GM18520 (cell line): ENCODE measurements at regions not wholly inside any gene's neighbourhood (a gene's known extent, or its start where the extent isn't known, plus 50 kb on each side); places are given as distances from the start of the nearest gene placed in this dataset.

Experiments
- ATAC-seq: cut with Tn5 transposase; IDR thresholded peaks from one replicate; pipeline ENCODE4 v1.9.1; 2021; ENCODE audit not compliant: unreplicated experiment

DNA sequence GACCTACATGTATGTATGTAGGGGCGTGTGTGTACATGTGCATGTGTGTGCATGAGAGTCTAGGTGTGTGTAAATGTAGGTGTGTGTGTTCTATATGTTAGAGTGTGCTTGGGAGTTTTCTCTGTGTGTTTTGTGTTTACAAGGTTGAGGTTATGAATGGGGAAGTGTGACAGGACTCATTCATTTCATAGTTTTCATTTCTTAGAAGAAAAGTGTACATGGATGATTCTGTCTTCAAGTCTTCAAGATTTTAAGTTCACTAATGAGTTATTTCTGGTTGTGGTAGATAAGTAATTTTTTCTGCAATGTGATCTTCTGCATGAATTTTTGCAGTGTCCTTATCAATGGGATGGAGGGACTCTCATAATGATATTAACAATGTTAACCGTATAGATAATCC is 118.2 kb upstream of the SLC10A2 start:
- no peak for ATAC-seq

DNA sequence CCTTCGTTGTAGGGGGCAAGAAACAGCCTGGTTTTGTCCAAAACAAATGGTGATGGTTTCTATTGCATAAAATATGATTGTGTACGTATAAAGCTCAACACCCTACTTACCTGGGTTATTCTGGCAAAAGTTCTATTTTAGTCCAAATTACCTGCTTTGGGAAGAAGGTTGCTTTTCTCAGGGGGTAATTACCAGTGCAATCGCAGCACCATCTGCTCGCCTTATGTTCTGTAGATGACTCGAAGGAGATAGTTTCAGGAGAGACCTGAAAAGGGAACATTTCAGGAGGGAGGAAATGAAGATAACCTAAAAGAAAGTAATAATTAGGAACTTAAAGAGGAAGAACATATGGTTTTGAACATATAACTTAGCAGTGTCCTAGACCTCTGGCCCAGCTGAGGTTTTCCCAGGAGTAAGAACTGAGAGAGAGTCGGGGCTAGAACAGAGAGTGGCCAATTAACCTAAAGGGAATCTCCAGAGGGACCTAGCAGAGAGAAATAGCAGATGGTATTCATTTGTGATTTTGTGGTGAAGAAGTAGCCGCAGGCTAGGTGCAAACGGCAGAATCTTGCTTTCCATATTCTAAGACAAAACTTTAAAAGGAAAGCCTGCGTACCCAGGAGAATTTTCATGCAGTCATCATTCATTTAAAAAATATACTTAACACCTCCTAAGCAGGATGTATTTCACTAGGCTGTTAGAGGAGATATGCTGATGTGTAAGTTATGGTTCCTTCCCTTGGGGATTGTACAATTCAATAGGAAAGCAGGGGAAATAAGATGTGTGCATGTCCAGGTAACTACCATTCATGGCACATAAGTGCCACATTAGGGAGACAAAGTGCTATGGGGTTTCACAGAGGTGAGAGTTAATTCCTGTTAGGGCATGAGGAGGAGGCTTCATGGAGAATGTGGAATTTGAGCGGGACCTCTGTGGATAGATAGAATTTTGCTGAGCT is 113.0 kb upstream of the SLC10A2 start:
- no peak for ATAC-seq

DNA sequence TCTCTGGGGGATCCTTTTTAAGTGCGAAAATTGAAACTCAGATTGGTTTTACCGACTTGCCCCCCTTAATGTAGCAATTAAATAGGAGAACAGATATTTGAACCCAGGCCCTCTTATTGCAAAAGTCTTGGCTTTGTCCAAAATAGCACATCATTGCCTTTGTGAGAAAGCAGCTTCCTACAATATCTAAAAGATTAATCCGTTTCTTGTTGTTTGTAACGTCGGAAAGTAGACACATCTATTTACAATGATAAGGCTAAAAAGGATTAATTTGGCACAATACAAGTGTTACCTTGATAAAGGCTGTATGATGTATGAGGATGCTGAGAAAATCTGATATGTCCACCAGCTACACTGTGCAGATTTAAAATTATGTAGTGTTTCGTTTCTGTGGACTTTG is 108.7 kb upstream of the SLC10A2 start:
- no peak for ATAC-seq

DNA sequence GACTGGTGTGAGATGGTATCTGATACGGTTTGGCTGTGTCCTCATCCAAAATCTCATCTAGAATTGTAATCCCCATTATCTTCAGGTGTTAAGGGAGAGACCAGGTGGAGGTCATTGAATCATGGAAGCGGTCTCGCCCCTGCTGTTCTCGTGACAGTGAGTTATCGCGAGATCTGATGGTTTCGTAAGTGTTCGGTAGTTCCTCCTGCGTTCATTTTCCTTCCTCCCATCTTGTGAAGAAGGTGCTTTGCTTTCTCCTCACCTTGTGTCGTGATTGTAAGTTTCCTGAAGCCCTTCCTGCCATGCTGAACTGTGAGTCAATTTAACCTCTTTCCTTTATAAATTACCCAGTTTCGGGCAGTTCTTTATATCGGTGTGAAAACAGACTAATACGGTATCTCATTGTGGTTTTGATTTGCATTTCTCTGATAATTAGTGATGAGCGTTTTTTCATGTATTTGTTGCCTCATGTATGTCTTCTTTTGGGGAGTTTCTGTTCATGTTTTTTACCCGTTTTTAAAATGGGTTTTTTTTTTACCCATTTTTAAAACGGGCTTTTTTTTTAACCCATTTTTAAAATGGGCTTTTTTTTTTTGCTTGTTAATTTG is 102.8 kb upstream of the SLC10A2 start:
- no peak for ATAC-seq

DNA sequence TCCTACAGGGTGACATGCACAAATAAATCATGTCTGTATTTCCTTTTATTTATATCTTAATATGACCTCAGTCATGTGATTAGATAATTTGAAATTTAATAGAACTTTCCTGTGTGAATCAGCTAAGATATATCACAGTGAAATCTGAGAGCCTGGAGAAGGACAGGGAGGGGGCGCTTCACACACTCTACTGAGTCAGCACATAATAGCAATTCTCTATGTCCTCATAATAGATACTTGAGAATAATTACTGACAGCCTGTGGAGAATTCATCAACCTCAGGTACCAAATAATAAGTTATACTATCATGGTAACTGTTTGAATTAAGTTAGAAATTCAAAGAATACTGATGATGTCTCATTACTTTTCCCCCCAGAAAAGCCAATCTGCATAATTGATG is 98.0 kb upstream of the SLC10A2 start:
- no peak for ATAC-seq

DNA sequence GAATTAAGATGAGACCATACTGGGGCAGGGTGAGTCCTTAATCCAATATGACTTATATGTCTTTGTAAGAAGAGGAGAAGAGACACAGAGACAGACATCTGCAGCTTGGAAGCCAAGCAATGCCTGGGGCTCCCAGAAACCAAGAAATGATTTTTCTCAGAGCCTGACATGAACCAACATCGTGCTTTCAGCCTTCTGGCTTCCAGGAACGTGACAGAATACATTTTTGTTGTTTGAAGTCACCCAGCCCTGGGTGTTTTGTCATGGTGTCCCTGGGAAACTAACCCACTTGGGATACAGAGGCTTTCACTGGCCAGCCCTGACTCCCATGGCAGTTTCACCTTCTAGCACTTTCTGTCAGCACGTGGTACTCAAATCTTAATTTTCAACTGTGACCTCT is 95.3 kb upstream of the SLC10A2 start:
- ATAC-seq = no peak

DNA sequence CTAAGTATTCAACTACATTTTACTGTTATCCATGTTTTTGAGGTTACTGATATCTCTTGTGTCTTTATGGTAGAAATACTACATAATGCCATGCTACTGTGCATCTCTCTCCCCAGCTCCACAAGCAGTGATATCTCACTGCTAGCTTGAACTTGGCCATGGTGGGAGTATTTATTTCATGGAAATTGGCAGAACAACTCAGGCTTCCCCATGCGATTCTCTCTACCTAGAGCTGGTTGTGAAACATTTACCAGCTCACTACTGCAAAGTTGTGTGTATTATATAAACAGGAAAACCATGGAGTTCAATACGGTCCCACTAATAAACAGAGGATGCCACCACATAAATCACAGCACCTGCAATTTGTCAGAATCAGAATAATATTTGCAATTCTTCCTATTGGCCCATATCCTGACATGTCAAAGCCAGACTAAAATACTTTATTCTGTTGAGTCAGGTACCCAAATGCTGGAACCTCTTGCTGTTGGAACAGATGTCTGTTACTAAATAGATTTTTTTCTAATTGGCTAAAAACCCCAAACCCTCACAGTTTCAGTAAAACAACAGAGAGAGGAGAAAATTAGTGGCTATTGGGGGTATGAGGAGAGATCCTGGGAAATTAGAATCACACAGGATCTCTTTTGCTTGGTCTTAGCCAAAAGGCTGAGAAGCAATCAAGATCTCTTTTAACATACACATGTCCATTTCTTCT is 91.4 kb upstream of the SLC10A2 start:
- no peak for ATAC-seq

DNA sequence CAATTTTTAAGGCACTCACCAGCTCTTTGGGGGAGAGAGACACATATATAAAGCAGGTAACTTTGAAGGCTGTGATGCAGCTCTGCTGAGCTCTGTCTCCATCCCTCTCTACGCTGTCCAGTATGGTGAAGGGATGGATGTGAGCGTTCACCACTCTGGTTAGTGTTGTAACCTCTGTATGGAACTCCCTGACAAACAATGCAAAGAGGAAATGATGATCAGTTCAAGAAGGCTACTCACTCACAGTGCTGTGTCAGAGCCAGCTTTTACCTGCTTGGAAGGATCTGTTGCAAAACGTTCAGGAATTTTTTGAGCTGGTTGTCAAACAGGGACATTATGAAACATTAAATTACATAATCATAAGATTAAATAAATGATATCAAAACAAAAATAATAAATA is 90.8 kb upstream of the SLC10A2 start:
- ATAC-seq = no peak

DNA sequence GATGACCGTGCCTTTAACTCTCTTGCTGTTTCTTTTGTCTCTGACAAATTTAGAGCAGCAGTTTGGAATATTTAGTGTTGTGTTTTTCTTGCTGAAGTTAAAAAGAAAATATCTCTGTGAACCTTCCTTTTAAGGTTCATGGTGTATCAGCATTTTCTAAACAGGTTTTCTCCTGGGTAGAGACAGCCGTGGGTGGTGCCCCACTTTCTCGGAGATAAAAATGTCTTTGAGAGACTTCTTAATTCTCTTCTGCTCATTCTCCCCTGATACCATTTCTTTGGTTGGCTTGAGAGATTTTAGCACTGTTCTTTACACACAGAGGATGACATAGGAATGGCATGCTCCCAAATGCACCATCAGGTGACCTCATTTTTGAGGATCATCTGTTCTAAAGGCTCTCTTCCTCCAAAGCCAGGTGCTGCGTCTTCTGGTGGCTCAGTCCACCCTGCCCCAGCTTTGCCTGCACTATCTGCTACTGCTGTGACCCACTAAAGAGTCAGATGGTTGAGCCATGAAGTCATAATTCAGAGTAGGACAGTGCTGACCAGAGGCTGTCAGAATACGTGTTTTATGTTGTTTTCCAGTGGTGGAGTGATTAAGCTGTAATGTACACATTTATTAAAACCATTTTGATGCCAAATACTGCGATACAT is 90.3 kb upstream of the SLC10A2 start:
- ATAC-seq = no peak

DNA sequence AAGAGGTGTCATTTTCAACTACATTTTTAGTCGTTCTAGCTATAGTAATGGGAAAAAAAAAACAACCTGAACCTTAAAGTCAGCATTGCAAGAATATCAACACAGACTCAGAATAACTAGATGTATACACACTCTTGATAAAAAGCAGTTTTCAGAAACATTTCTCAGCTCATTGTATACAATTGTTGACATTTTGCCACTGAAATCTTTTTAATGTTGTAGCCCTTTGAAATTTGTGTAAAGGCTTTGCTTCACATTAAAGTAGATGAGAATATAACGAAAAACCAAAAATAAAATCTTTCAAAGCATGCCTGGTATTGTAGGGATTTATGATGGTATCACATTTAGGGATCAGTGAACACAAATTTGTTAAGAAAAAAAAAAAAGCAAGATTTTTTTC is 87.2 kb upstream of the SLC10A2 start:
- no peak for ATAC-seq

DNA sequence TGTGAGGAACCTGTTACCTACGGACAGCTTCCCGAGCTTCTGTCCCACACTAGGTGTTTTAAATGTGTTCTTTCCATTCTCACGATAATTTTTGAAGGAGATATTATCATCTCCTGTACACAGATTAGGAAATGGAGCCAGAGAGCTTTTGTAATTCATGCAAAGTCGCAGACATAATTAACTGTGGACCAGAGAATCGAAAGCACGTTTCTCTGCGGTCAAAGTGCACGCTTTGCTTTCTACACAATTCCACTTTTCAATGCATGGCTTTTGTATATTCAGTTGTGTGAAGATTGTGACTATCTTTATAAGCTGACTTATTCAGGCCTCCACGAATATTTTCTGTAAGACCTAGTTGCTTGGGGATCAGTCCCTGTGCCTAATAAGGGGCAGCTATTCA is 81.7 kb upstream of the SLC10A2 start:
- ATAC-seq = no peak

DNA sequence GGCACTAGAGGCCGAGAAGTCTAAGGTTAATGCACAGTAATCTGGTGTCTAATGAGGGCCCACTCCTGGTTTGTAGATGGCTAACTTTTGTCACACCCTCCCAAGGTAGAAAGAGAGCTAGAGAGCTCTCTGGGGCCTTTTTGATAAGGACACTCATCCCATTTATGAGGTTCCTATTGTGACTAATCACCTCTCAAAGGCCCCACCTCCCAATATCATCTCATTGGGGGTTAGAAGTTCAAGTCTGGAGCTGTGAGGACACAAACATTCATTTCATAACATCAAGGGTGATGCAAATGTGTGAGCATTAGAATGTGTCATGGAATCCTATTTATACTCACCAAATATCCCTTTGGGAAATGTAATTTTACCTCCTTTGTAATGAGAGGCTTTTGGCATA is 79.2 kb upstream of the SLC10A2 start:
- ATAC-seq = no peak

DNA sequence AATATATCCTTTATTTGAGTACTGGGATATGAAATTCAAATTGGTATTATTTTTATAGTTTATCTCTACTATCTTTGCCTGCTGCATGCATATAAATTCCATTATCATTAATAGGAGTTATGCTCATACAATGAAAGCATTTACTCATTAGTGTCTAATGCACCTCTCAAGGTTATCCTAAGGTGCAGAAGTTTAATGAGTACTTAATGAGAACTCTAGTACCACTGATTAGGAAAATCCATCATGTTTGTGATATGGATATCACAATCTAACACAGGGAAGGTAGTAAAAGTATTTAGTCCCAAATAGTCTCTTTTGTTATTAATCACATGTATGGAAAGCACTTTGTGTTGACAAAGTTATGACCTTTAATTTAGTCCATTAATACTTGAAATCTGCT is 77.2 kb upstream of the SLC10A2 start:
- ATAC-seq = no peak

DNA sequence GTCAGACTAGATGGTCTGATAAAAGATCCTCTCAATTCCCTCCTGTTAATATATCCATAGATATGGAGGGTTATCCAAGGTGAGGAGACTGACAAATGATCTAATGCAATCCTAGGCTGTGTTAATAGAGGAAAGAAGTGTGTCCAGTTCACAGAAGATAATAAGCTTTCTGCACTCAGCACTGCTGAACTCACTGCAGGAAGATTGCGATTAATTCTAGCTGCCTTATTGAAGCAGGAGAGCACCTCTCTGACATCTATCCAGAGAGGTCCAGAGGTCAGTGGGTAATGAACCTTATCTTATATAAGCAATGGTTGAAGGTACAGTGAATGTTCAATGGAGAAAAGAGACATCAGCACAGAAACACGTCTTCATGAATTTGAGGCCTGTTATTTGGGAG is 75.9 kb upstream of the SLC10A2 start:
- ATAC-seq = no peak

DNA sequence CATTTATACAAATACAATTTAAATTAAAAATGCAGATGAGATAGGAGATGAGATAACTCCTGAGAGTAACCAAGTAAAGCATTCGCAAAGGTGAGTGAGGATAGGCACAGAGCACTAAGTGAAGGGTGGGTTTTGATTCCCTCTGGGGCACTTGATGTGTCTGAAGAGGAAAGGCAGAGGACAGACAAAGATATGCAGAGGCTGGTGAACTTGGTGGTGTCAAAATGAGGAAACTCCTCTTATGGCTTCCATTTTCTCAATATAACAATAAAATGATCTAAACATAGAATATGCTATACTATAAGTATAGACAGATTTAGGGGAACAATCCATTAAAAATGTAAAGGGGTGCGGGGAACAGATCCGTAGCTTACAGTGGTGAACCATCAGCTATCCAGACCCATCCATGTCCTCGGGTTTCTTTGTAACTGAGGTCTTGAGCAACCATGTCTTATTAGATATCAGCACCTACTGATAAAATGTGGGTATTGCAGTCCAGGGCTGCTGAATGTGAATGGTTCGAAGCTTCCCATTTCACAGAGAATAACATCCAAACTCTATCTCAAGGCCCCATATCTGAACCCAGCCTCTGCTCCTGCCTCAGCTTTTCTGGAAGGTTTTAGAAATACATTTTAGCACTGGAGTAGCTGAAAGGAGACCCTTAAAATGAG is 73.9 kb upstream of the SLC10A2 start:
- peak; percentile 92 for ATAC-seq

DNA sequence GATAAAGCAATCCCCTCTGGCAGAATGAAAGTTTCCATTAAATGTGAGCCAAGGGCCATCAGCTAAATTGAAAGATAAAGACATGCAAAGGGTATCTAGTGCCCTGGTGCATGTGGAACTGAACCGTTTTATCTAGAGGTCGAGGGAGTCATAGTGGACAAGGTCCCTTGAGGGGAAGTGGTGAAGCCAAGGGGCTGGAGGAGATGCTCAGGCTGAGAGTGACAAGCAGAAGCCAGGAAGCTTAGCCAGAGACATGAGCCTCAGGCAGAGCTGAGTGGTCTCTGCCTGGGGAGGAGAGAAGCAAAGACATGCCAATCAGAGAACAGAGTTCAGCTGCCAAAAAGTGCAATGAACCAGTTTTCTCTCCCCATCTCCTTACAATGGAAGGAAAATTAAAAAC is 68.1 kb upstream of the SLC10A2 start:
- peak; percentile 39 for ATAC-seq

DNA sequence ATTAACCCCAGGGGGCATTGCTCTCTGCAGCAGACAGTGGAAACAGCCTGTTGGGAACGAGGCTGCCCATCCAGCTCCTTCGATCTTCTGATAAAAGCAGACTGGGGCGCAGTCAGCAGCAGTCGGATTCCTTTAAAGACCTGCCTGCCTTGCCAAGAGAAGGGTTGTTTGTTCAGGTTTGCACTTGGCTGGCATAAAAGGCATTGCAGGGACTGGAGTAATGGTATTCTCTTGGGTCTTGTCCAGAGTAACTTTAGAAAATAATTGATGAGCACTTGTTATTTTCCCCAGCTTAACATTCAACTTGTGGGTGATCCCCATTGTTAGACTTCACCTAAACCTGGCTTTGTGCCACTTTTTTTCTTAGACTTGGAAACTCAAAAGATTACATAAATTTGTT is 67.3 kb upstream of the SLC10A2 start:
- ATAC-seq = no peak

DNA sequence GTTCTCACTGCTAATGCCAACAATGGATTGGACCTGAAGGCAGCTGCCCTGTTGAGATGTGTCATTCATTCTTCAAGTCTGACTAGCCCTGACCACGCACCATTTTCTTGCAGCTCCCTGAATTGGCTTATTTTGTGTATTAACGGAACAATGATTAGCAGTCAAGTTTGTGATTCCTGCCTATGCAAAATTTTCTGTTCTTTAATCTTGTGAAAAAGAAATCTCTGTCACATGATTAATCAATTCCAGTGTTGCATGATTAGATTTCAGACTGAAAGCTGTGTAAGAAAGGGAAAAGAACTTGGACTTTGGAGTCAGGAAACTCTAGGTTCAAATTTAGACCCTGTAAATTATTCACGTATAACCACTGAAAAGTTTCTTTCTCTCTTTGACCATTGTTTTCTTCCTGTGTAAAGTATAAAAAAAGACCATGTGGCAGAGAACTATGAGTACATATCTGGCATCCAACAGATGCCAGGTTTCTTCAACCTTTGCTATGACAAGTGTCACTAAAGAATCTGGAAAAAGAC is 64.5 kb upstream of the SLC10A2 start:
- peak; percentile 78 for ATAC-seq

DNA sequence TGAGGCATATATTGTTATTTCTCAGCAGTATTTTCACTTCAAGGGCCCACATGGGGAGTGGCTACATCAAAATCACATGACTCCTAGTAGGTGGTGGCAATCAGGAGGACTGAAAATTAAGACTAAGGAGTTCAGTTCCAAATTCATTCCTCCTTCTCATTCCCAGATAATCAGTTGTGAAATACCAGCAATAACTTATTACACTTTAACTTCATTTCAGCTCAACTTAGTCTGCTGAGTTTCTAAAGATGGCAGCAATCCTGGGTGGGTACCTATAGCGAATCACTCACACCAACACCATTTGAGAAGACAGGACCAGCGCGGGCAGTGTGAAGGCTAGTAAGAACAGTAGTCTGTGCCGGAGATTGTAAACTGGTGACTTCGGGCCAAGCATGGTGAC is 63.9 kb upstream of the SLC10A2 start:
- ATAC-seq = no peak
